EH (cell line): ENCODE measurements at regions not wholly inside any gene's neighbourhood (a gene's known extent, or its start where the extent isn't known, plus 50 kb on each side); places are given as distances from the start of the nearest gene placed in this dataset.

Experiments used
- DNase-seq: peaks from one replicate; pipeline ENCODE4 v3.0.0-alpha.2; 2015; ENCODE audit warnings: low read depth

- no peak for DNase-seq
Observed at GRCh38 chr20:21653628-21654027, 51.8 kb upstream of the PAX1 start.

GRCh38 chr20:21643417-21643816, 62.0 kb upstream of the PAX1 start:
- DNase-seq = no peak

- DNase-seq = no peak
Observed at GRCh38 chr20:21640556-21640955, 64.9 kb upstream of the PAX1 start.

GRCh38 chr20:21633829-21634228, 71.6 kb upstream of the PAX1 start:
- DNase-seq = no peak

GRCh38 chr20:21632735-21633053, 72.8 kb upstream of the PAX1 start:
- no peak for DNase-seq

GRCh38 chr20:21632031-21632734, 73.3 kb upstream of the PAX1 start:
- DNase-seq = no peak

- DNase-seq = no peak
Observed at GRCh38 chr20:21628800-21629199, 76.7 kb upstream of the PAX1 start.

GRCh38 chr20:21623781-21624094, 81.7 kb upstream of the PAX1 start:
- DNase-seq = no peak

GRCh38 chr20:21623074-21623780, 82.2 kb upstream of the PAX1 start:
- DNase-seq = no peak

- DNase-seq = no peak
Observed at GRCh38 chr20:21622097-21622857, 83.2 kb upstream of the PAX1 start.

GRCh38 chr20:21618759-21619416, 86.6 kb upstream of the PAX1 start:
- no peak for DNase-seq

GRCh38 chr20:21615617-21616080, 89.8 kb upstream of the PAX1 start:
- DNase-seq = peak; percentile 21

- DNase-seq = no peak
Observed at GRCh38 chr20:21614980-21615379, 90.5 kb upstream of the PAX1 start.

GRCh38 chr20:21613512-21613911, 92.0 kb upstream of the PAX1 start:
- no peak for DNase-seq

- DNase-seq = no peak
Observed at GRCh38 chr20:21609981-21610380, 95.5 kb upstream of the PAX1 start.

GRCh38 chr20:21609221-21609620, 95.4 kb upstream of the NKX2-2 start:
- peak; percentile 1 for DNase-seq

- DNase-seq = no peak
Observed at GRCh38 chr20:21608777-21609176, 94.9 kb upstream of the NKX2-2 start.

GRCh38 chr20:21607971-21608725, 94.3 kb upstream of the NKX2-2 start:
- DNase-seq = no peak

- DNase-seq = no peak
Observed at GRCh38 chr20:21601799-21602198, 87.9 kb upstream of the NKX2-2 start.

GRCh38 chr20:21586682-21587081, 72.8 kb upstream of the NKX2-2 start:
- no peak for DNase-seq

- DNase-seq = no peak
Observed at GRCh38 chr20:21583486-21584168, 69.8 kb upstream of the NKX2-2 start.
